ENCODE measurements at regions not wholly inside any gene's neighbourhood (a gene's known extent, or its start where the extent isn't known, plus 50 kb on each side); places are given as distances from the start of the nearest gene placed in this dataset.

- Histone ChIP-seq H2BK12ac (ENCODE audit: low read depth, low read length) (no peak overlapping the region), H4K5ac (ENCODE audit: insufficient read length, low read depth, low read length) (no peak overlapping the region), H3K4me1 (replicated peaks in 1 of 4; ENCODE audit: control insufficient read depth in 3 of 4, insufficient read depth in 4 of 4, low read length in 3 of 4) (peaks cover 0 to 10% (median 5%) of the 10 kb centered on the region in 4 experiments; a peak in 5 of 7 replicates), H3K4me2 (ENCODE audit: insufficient read depth in 1 of 2, low read depth in 2 of 2, low read length in 2 of 2) (no peak overlapping the region), H3K79me2 (ENCODE audit: control insufficient read depth in 1 of 2, insufficient read depth in 2 of 2, low read length in 2 of 2) (no peaks in the 10 kb centered on the region), H4K20me1 (replicated peaks in 1 of 2; ENCODE audit: control insufficient read depth in 1 of 2, insufficient read depth in 2 of 2, low read length in 2 of 2) (no peaks in the 10 kb centered on the region), H3K23me2 (ENCODE audit: low read depth, low read length) (no peaks in the 10 kb centered on the region), H2AK5ac (ENCODE audit: low read depth, low read length) (no peak overlapping the region), H2AFZ (ENCODE audit: low read length) (no peak overlapping the region), H3K79me1 (ENCODE audit: low read depth, low read length) (no peaks in the 10 kb centered on the region), H3K56ac (replicated peaks; ENCODE audit: insufficient read length, low read depth, low read length) (no peak overlapping the region), H2BK5ac (ENCODE audit: low read depth, low read length) (0 out of 2 replicates have a peak overlapping the region, but pooled peaks have one; percentile 22), H3K4me3 (ENCODE audit: extremely low read depth in 1 of 4, insufficient read depth in 2 of 4, low read depth in 3 of 4, low read length in 4 of 4) (no peak overlapping the region), H3K27ac (ENCODE audit: low read depth, low read length) (no peak overlapping the region), H2BK20ac (ENCODE audit: low read length) (no peak overlapping the region), H3K23ac (ENCODE audit: insufficient read length) (no peak overlapping the region), H2BK120ac (replicated peaks; ENCODE audit: low read depth, low read length) (no peak overlapping the region), H3K9me3 (ENCODE audit: insufficient read depth in 2 of 2, low read depth in 1 of 2, low read length in 1 of 2) (no peaks in the 10 kb centered on the region), H3K18ac (ENCODE audit: extremely low read depth, low read length) (no peak overlapping the region), H4K91ac (replicated peaks; ENCODE audit: insufficient read length, low read length) (no peak overlapping the region), H4K8ac (ENCODE audit: extremely low read depth, insufficient read depth, low read length) (no peak overlapping the region), H3K14ac (ENCODE audit: insufficient read length) (no peak overlapping the region), H3K27me3 (replicated peaks in 1 of 4; ENCODE audit: control insufficient read depth in 3 of 4, extremely low read depth in 1 of 4, insufficient read depth in 3 of 4, low read length in 3 of 4) (no peaks in the 10 kb centered on the region), H3K36me3 (ENCODE audit: control insufficient read depth in 2 of 4, insufficient read depth in 4 of 4, low read length in 3 of 4) (no peaks in the 10 kb centered on the region), H2BK15ac (ENCODE audit: low read length) (no peak overlapping the region), H3K9ac (replicated peaks in 1 of 4; ENCODE audit: extremely low read depth in 1 of 4, low read depth in 3 of 4, low read length in 3 of 4) (no peak overlapping the region), H3K4ac (replicated peaks; ENCODE audit: insufficient read length, low read depth, low read length) (no peak overlapping the region)
- DNase-seq (ENCODE audit: low read depth in 1 of 2, low spot score in 2 of 2) (no peak), FAIRE-seq (no peak)
- POLR2A ChIA-PET (ENCODE audit: partially characterized antibody) = interaction anchor here (0.8 kb wide), 1 partner anchor 43 kb away, joined by 4 read pairs; no protein-coding TSS in a partner anchor
- 91% methylated on average over 3 of the region's 3 CpGs; no CpG with 5 or more reads in 1 of the 2 experiments for WGBS, 2 experiments (ENCODE audit: extremely low coverage in 1 of 2, insufficient coverage in 1 of 2, insufficient read length in 1 of 2, insufficient replicate concordance in 2 of 2, low coverage in 1 of 2, low lambda C conversion rate in 2 of 2, missing lambda C conversion rate in 1 of 2)
- CTCF ChIA-PET (ENCODE audit: partially characterized antibody) = interaction anchor here (0.7 to 1.5 kb wide), 6 partner anchors 11 to 802 kb away, joined by 3 to 4 read pairs (median 3); no protein-coding TSS in a partner anchor
- TF ChIP-seq RAD21 (IDR thresholded peaks at IDR 0.05 in 1 of 2, conservative IDR thresholded peaks at IDR 0.05 in 1 of 2; ENCODE audit: low read depth in 2 of 2, low read length in 2 of 2) (no peak), KDM5A (IDR thresholded peaks at IDR 0.05; ENCODE audit: low read length) (no peak), GABPA (IDR thresholded peaks at IDR 0.05; ENCODE audit: borderline replicate concordance, insufficient read depth, low read length) (no peak), TAF1 (IDR thresholded peaks at IDR 0.05; ENCODE audit: low read depth, low read length) (no peak), E2F6 (IDR thresholded peaks at IDR 0.05) (no peak), CHD2 (IDR thresholded peaks at IDR 0.05; ENCODE audit: low read length) (no peak), EGR1 (IDR thresholded peaks at IDR 0.05; ENCODE audit: borderline replicate concordance, low read depth, low read length) (no peak), SIRT6 (IDR thresholded peaks at IDR 0.05; ENCODE audit: low read length) (no peak), MAX (IDR thresholded peaks at IDR 0.05) (no peak), BACH1 (IDR thresholded peaks at IDR 0.05; ENCODE audit: low read length) (no peak), BRCA1 (IDR thresholded peaks at IDR 0.05; ENCODE audit: low read depth, low read length) (no peak), HDAC2 (IDR thresholded peaks at IDR 0.05; ENCODE audit: borderline replicate concordance in 1 of 2, low read depth in 2 of 2, low read length in 2 of 2) (no peak)
These were observed 54.0 kb upstream of the CDKN3 start for GRCh38 chr14:54342806-54343205.
